ENCODE measurements at regions not wholly inside any gene's neighbourhood (a gene's known extent, or its start where the extent isn't known, plus 50 kb on each side); places are given as distances from the start of the nearest gene placed in this dataset.

DNA sequence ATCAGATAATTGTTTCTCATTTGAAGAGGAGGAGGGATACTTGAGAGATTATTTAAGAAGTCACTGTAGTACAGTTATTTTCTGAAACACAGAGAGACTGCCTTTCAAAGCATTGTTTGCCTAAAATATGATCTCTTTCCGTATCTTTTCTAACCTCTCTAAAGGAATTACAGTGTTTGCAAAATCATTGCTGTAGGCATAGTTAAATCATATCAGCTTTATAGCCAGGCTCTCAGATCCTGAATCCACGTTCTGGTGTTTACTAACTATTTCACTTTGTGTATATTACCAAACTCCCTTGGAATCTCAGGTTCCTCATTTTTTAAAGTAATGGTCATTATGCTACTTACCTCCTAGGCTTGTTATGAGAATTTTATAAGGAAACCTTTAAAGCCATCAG lies 1151.6 kb upstream of the CDH9 start:
- TF ChIP-seq POLR2A (IDR thresholded peaks at IDR 0.05; ENCODE audit: extremely low read depth, insufficient read length) (no peak), CTCF (IDR thresholded peaks at IDR 0.05; ENCODE audit: low read depth, low read length) (no peak), MAX (IDR thresholded peaks at IDR 0.05; ENCODE audit: low read depth, low read length) (no peak)
